SHP77 treated with DMSO at 0.1 percent for 48 hours (cell line): ENCODE measurements at regions not wholly inside any gene's neighbourhood (a gene's known extent, or its start where the extent isn't known, plus 50 kb on each side); places are given as distances from the start of the nearest gene placed in this dataset.

Source experiments
- DNase-seq: peaks from one replicate; lab custom pipeline; 2025; lab: John Stamatoyannopoulos, UW

DNA sequence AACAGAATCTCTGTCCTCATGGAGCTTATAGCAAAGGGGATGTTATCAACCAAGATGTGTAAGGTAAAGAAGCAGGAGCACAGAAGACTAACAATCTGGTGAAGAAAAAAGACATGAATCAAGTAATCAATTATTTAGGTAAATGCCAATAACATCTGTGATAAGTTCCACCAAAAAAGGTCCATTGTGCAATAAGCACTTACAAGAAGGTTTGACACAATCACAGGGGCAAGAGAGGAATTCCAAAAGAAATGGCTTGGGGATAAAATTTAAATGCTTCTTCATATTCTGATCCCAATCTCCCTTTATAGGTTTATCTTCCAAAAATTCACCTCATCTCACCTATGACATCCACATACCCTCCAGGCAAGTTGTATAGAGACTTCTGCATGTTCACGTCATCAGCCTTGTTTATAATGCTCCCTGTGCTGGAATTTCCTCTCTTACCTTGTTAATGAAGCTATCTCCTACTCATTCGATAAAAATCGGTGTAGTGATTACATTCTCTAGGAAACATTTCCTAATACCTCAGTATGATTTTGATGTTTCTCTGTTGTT, 53.6 kb upstream of the DPT start:
- no peak for DNase-seq

DNA sequence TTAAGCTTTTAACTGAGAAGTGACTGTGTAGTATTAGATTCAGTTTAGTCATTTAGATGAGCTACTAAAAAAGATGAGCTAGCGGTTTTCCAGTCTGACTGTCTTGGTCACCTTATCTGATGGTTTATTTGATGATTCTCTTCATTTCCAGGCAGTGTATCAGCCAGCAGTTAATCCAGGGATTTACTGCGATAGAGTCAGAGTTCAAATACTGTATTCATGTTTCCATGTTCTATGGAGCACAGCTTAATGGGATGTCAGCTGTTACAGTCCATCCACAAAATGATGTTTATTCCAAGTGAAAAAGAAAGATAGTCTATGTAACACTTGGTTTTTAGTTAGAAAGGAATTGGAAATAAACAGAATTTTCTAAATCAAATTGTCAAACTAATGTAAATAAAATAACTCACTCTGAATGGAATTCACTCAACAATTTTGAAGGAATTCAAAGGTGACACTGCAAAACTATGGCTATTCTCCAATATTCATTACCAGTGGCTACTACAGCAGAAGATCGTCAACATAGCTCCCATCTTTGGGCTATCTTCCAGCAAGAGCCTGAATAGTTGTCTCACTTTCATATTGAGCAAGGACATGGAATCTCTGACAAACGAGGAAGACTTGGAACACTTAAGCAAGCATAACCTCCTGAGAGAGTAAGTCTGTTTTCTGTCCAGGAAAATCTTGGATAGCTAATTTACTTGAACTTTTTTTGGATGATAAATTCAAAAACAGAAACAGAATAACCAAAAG, 54.6 kb upstream of the DPT start:
- no peak for DNase-seq

DNA sequence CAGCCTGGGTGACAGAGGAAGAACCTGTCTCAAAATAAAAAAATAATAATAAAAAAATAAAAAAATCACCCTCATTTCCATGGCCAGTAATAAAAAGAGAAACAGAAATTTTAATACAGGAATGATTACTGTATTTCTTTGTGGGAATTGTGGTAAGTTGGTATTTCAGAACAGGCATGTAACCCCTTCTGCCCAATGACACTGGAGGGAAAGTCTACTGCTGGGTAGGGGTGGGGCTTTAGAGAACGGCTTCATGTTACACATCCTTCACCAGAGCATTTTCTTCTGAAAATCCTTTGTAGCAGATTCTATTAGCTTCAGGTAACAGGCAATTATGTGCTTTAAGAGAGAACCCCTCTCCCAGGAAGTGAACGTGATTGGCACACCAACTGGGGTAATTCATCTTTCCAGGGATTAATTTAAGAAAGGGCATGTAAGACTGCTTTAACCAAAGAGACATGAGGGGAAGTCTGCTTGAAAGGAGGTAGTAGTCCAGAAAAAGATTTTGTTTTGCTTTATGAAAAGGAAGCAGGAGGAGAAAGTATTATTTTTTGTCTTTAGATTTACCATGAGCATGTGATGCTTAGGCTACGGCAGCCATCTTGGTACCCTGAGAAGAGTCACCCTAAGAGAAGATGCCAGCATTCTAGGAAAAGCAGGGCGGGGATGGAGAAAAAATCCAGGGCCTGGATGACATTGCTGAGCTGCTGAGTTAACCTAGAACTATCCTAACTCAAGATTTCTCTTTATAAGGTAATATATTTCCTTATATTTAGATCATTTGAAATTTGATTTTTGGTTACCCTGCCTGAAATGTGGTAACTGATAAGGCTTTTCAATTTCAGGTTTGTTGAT, 57.7 kb upstream of the DPT start:
- DNase-seq, result no peak

DNA sequence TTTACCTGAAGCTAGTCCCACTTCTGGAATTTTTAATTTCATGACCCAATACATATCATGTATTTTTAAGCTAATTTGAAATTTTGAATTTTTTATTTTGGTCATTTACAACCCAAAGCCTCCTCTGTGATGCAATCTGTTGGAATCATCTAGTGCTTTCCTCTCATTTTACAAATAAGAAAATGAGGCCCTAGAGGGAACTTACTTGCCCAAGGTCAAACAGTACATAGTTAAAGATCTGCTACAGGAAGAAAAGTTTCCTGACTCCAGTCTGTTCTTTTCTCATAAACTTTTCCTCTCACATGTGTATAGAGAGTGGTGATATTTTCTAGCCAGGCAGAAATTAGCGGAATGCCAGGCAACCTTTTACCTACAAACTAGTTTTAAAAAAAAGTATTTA, 59.3 kb upstream of the DPT start:
- no peak for DNase-seq

DNA sequence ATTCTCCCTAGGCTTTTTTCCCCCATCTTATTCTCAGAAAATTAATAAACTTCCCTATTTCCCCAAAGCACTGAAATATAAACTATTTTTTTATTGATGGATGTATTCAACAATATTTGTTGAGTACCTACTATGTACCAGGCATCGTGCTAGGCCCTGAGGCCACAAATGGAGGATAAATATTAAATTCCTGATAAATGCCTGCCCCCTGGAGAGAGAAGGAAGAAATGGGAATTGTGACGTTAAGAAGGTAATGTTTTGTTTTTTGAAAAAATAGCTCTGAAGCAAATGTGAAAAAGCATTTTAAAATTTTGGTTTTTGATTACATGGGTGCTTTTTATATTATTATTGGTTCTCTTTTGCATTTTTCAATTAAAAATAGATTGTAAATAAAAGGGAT, 60.5 kb upstream of the DPT start:
- DNase-seq, result no peak

DNA sequence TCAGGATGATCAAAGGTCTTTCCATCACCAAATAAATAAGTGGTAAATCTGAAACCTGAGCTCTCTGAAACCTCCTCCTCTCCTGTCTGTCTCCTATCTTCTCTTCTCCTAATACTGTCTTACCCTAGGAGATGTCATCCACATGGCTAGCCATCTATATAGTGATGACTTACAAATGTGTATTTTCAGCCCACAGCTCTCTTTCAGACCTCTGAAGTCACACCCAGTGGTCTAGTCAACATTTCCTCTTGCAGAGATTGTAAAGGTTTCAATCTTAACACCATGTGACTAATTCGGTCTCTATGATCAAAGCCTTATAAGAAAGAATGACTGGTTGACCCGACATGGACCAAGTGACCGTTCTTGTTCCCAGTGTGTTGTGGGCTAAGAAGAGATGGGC, 63.1 kb upstream of the DPT start:
- no peak for DNase-seq

DNA sequence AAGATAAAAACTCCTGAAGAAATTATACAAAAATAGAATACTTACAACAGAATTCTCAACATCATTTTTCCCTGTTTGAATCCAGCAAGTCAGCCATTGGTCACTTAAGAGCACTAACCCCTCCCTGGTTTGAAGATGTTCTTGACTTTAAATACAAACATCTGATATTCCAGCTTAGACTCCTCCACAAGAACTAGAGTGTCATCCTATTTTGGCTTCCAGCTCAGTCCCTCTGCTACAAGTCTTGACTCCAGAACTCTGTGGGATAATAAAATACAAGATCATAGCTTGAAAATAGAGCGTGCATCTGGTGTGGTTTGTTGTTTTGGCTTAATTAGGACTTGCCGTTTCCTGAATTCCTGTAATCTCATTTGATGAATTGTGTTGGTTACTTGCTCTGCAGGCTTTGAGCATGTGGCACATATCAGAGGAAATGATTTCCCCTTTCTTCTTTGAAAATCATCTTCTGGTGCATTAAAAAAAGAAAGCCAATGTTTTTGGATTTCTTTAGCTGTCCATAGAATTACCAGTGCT, 63.7 kb upstream of the DPT start:
- DNase-seq, result no peak

DNA sequence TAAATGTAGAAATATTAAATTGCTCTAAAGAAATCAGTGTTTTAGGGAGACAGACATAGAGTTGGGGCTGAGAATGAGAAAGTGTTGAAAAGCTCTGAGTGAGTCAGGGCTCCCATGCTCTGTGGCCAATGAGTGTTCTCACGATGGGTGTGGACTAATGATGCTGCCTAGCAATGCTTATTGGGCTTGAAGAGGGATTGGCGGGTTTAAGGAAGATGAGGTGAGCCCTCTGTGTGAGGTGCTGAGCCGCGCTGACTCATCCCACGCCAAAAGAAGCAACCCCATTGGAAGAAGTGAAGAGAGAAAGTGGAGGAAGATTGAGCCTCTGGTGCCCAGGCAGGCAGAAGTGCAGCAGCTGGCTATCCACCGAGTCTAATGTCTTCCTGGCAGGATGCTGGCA, 65.1 kb upstream of the DPT start:
- no peak for DNase-seq

DNA sequence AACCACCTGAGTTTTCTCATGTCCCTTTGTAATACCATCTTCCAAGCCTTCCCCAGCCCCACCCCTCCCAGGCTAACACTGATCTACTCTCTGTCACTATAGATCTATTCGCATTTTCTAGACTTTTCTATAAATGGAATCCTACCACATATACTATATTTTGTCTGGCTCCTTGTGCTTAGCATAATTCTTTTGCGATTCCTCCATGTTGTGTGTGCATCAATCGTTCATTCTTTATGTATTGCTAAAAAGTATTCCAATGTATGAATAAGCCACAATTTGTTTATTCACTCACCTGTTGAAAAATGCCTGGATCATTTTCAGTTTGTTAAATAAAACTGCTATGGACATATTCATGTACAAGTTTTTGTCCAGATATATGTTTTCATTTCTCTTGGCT, 66.7 kb upstream of the DPT start:
- DNase-seq, result no peak

DNA sequence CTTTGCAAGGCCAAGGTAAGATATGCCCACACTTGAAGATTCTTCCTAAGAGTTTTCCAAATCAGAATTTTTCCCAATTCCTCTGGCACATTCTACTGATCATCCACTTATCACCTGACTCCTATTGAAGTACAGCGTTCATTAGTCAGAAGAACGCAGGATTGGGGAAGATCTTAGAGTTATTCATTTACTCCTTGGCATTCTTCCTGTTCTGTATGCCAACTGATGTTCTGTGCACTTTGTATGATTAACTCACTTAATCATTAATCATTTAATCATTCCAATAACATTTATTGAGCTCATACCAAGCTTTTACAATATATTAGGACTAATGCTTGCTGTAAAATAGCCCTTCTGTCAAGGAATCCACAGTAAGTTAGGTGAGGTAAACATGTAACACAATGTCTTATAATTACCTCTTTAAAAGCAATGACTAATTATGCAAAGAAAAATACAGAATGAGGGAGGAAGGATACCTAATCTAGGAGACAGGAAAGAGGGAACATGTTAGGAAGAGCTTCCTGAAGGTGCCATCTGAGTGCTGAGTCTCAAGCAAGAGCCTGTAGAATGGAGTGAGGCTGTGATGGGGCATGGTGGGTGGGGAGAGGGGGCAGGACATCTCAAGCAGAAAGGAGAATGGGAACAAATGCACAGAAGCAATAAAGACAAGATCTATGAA, 71.1 kb upstream of the DPT start:
- DNase-seq, result no peak

DNA sequence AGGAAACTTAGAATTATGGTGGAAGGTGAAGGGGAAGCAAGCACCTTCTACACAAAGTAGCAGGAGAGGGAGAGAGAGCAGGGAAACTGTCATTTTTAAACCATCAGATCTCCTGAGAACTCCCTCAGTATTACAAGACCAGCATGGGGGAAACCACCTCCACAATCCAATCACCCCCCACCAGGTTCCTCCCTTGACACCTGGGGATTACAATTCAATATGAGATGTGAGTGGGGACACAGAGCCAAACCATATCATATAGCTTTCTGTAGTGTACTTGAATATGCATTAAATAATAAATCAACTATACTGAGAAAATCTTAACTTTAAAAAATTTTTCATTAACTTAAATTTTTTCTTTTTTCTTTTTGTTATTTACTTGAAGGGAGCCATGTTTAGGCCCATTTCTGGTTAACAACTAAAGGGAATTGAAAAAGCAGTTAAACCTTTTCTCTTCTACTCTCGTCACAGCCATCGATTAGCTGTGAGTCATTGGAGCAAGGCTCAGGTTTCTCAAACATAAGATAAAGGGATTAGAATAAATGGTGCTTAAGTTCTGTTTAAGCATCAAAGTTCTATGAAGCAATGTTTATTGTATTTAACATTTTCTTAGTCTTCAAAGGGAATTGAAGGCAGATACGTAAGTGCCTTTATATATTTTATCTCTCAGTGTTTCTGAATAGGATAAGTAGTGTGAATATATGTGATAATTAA, 72.2 kb upstream of the DPT start:
- no peak for DNase-seq

DNA sequence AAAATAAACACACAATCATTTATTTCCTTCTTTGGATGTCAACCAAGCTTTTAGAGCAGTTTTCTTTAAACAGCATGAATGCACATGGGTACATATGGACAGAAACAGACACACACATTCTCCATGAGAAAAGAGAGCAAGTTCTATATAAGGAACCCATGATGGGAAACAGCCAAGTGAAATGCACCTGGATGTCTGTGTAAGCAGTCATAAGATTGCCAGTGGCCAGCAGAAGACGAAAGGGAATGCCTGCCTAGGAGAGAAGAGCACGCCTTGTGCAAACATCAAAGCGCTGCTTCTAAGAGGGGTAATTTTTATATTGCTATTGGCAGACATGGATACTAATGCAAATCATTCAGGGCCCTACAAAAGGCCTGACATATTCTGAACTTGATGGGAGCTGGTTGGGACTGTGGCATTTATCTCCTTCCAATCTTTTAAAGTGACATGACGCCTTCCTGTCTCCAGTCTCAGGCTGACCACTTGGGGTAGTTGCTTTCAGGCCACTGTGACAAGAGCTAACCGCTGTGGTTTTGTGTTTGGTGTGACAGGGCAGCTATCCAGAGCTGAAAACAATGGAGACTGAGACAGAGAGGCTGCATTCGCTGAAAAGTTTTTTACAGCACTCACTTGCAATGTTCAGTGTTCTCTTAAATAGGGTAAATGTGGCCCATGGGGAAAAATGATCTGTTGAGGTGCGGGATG, 75.0 kb upstream of the DPT start:
- no peak for DNase-seq

DNA sequence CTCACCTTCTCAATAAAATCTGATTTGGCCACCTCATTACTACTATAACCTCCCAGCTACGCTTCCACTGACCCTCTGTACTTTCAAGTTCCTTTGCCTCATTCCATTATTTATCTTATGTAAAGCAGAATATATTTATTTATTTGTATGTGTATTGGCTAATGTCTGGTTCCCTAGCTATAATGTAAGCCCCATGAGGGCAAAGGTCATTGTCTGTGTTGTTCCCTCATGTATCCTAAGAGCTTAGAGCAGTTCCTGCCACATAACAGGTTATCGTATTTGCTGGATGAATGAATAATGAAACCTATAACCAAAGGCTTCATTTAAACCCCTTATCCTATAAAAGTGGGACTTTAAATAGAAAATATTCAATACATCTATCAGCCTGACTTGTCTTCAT, 77.9 kb upstream of the DPT start:
- DNase-seq, result no peak

DNA sequence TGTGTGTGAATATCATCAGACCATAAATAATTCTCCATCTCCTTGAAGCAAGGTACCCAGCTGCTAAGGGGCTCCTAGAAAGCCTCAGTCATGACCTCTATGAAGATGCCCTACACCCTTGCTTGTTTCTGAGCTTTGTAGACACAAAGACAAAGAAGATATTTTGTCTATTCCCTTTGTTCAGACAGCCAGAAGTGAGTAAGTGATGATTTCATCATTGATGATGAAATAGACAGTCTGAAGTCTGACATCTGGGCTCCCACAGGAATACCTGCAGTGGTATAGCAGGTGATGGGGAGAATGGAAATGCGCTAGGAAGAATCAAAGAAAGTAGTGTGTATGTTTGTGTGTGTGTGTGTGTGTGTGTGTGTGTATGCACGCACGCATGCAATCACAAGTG, 82.2 kb upstream of the DPT start:
- DNase-seq, result no peak

DNA sequence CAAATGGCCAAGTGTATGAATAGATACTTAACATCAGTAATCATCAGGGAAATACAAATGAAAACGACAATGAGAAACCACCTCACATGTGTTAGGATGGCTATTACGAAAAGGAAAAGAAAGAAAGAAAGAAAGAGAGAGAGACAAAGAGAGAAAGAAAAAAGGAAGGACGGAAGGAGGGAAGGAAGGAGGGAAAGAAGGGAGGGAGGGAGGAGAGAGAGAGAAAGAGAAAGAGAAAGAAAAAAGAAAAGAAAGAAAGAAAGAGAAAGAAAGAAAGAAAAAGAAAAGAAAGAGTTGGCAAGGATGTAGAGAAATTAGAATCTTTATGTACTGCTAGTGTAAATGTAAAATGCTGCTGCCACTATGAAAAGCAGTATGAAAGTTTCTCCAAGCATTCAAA, 90.7 kb upstream of the DPT start:
- no peak for DNase-seq

DNA sequence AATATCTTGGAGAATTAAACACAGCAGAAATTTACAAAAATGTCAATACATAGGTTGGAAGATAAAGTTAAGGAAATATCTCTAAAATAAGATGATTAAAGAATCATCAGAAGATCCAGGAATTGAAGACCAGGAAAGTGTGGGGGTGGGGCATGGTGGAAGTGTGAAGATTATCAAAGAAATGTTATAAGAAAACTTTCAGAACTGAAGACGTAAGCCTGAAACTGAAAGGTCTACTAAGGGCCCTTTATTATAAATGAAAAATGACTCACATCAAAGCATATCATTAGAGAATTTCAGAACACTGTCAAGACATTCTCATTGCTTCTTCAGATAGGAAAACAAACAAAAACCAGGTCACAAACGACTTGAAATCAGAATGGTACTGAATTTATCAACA, 92.4 kb upstream of the DPT start:
- no peak for DNase-seq

DNA sequence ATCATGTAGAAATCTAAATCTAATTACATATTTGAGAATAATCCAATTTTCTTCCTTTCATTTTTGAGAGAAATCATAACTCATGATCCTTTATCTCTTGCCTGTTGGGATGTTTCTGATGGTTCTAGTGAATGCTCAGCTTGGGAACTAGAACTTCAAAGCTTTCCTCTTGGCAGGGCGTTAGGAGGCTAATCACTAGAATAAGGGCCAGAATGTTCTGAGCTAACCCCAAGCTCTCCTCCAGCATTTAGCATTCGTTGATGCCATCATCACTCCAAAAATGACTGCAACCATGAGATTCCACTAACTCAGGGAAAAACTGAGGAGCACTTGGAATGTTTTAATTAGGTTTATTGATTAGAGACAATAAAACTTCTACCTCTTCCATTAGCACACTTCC, 93.9 kb upstream of the DPT start:
- DNase-seq, result no peak

DNA sequence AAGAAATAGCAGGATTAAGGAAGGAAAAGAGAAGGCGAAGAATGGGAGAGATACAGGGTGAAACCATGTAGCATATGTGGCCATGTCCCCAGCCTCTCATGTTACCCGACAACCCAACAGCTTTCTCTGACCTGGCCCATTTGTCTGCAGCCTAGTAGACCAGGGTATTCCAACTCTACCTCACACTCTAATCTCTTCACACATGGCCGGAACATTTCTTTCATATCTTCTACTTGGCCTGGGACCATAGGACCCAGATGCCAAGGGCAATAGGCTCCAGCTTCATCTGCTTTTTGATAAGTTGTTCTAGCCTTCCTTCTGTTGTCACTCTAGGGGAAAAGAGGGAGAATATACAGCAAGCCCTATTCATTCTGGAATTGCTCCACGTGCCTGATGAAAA, 95.0 kb upstream of the DPT start:
- DNase-seq, result no peak

DNA sequence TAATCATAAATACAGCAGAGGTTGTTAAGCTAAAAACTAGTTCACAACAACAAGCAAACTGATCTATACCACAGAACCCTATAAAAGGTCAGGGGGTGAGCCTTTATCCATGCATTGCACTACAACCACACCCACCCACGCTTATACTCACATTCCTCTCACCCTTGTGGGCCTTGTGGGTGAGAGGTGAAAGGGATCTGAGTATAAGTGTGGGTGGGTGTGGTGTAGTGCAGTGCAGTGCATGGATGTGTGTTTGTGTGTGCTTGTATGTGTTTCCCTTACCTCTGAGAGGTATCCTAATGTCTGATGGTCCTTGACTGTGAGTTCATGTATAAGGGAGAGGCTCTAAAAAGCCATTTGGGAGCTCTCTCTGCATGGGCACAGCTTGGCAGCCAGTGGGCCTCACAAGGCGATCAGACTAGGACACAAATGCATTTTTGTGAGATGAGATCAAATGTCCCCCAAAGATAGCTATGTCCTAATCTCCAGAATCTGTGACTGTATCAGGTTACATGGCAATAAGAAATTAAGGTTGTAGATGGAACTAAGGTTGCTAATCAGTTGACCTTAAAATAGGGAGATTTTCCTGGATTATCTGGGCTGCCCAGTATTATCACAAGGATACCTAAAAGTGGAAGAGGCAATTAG, 95.5 kb upstream of the DPT start:
- DNase-seq, result no peak

DNA sequence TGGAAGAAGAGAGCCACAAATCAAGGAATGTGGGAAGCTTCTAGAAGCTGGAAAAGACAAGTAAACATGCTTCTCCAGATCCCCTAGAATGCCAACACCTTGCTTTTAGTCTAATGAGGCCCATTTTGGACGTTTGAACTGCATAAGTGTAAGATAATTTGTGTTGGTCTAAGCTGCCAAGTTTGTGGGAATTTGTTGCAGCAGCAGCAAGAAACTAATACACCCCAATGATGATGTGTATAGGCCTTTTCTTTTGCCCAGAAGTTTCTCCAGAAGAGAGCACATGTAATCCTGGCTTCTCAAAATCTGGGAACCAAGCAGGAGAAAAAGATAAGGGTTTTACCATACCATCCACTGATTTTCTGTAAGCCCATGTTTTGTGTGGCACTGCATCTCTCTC, 96.1 kb upstream of the DPT start:
- no peak for DNase-seq

DNA sequence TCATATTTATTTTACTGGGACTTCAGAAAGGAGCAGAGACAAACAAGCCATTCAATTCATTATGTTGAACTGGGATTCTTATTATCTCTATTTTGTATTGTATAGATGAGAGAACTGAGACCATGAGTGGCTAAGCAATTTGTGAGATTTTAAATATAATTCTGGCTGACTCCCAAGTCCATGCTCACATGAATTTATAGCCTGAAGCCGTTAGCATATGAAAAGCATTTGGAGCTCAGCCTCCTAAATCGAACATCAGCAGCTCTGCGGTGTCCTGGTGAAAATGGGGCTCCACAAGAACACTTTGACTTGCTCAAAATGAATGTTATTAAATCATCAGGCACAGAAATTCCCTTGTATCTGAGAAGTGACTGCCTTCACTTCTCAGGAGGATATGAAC, 96.8 kb upstream of the DPT start:
- DNase-seq, result no peak
